ENCODE measurements at regions not wholly inside any gene's neighbourhood (a gene's known extent, or its start where the extent isn't known, plus 50 kb on each side); places are given as distances from the start of the nearest gene placed in this dataset.

DNA sequence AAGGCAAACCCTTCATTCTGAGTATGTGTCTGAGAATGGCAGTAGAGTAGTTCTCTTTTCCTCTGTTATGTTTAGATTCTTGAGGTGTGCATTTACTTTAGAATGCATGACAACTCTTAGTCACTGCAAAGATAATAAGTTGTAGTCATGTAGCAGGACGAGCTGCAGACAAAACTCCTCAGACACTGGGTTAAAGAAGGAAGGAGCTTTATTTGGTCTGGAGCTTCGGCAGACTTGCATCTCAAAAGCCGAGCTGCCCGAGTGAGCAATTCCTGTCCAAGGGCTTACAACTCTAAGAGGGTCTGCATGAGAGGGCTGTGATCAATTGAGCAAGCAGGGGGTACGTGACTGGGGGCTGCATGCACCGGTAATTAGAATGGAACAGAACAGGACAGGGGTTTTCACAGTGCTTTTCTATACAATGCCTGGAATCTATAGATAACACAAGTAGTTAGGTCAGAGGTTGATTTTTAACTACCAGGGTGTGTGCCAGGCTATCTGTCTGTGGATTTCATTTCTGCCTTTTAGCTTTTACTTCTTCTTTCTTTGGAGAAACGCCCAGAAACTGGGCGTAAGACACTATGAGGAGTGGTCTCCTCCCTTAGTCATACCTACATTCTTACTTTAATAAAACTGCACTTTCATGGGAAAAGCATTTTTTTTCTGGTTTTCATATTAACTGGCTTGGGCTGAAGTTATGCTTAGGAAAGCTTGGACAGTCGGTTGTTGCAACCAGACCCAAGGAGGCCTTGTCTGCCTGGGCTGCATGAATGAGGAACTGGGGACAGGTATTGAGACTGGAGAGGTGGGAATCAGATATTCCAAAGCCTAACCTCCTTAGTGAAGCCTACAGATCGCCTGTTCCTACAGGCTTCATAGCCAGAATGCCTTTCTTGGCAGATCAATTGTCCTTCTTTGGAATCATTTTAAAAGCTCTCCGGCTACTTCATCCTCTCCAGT lies 115.1 kb downstream of the RHOU start:
- H3K27ac Mint-ChIP-seq (ENCODE audit: unreplicated experiment): no peak overlapping the region

DNA sequence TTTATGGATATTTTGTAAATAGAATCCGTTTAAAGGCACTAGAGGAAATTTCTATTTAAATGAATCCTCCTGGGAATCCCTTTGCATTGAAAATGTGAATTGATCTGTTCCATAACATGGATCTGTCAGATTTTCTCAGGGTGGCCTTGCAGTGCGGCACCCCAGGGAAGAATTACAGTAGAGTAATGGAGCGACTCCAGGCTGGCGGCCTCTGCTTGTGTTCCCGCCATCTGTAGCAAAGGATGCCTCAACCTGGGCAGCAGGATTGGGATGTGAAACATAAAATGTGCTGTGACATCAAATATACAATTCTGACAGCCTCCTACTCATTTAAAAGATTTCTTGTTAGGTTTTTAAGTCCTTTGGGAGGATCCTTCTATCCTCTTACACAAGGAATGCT lies 115.9 kb downstream of the RHOU start:
- no peaks in the 10 kb centered on the region for H3K36me3 Mint-ChIP-seq (ENCODE audit: low read depth)
- no peak overlapping the region for H3K27ac Mint-ChIP-seq (ENCODE audit: unreplicated experiment)
- H3K4me3 Mint-ChIP-seq: no peak overlapping the region
- peaks cover 3% of the 10 kb centered on the region for H3K9me3 Mint-ChIP-seq
- H3K4me1 Mint-ChIP-seq: peaks cover 5% of the 10 kb centered on the region
- H3K27me3 Mint-ChIP-seq (ENCODE audit: low read depth): no peaks in the 10 kb centered on the region
- TF ChIP-seq, protein P1, sequence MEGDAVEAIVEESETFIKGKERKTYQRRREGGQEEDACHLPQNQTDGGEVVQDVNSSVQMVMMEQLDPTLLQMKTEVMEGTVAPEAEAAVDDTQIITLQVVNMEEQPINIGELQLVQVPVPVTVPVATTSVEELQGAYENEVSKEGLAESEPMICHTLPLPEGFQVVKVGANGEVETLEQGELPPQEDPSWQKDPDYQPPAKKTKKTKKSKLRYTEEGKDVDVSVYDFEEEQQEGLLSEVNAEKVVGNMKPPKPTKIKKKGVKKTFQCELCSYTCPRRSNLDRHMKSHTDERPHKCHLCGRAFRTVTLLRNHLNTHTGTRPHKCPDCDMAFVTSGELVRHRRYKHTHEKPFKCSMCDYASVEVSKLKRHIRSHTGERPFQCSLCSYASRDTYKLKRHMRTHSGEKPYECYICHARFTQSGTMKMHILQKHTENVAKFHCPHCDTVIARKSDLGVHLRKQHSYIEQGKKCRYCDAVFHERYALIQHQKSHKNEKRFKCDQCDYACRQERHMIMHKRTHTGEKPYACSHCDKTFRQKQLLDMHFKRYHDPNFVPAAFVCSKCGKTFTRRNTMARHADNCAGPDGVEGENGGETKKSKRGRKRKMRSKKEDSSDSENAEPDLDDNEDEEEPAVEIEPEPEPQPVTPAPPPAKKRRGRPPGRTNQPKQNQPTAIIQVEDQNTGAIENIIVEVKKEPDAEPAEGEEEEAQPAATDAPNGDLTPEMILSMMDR (conservative IDR thresholded peaks at IDR 0.05): no peak
- no peak for DNase-seq (ENCODE audit: low read depth, low spot score)

More for the DNA sequence above, 115.1 kb downstream of the RHOU start:
- Mint-ChIP-seq H3K4me3 (no peak overlapping the region), H3K9me3 (no peaks in the 10 kb centered on the region), H3K27me3 (ENCODE audit: low read depth) (no peaks in the 10 kb centered on the region), H3K36me3 (ENCODE audit: low read depth) (no peaks in the 10 kb centered on the region), H3K4me1 (peaks cover 5% of the 10 kb centered on the region)
- TF ChIP-seq, protein P1 (conservative IDR thresholded peaks at IDR 0.05): no peak
- DNase-seq (ENCODE audit: low read depth, low spot score): no peak

DNA sequence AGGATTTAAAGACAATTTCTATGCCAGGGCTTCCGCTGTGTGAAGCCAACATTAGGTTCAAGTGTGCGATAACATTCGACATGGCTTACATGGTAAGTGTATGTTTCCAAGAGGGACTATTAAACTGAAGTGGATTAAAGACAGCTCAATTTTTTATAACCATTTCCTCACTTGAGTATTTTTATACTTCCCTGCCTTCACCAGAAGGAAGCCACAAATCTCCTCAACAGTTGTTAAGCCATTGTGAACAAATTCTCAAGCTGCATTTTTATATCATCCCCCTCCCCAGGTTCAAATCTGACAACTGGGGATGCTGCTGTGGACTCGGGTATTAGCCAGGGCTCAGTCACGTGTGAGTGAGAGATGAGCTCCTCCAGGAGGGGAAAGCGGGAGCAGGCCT lies 116.3 kb downstream of the RHOU start:
- H3K27me3 Mint-ChIP-seq (ENCODE audit: low read depth): no peaks in the 10 kb centered on the region
- H3K9me3 Mint-ChIP-seq: peaks cover 3% of the 10 kb centered on the region
- H3K4me1 Mint-ChIP-seq: peaks cover 5% of the 10 kb centered on the region
- H3K27ac Mint-ChIP-seq (ENCODE audit: unreplicated experiment): no peak overlapping the region
- DNase-seq (ENCODE audit: low read depth, low spot score): no peak
- no peak overlapping the region for H3K4me3 Mint-ChIP-seq
- H3K36me3 Mint-ChIP-seq (ENCODE audit: low read depth): no peaks in the 10 kb centered on the region
- TF ChIP-seq, protein P1 (conservative IDR thresholded peaks at IDR 0.05): no peak

DNA sequence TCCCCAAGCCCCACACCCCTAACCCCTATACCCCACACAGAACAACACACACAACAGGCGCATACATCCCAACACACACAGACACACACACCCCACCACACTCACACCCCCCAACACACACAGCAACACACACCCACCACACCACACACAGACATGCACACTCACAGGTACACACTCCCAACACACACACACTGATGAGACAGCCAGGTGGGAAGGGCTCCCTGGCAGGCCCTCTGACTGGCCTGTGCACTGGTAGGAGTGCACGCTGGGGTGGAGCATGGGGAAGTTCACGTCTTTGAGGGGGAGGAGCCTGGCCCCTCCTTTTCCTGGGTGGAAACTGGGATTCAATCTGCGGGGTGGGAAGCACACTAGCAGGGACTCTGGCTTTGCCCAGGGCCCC lies 116.7 kb downstream of the RHOU start:
- Mint-ChIP-seq H3K36me3 (ENCODE audit: low read depth) (no peaks in the 10 kb centered on the region), H3K9me3 (peaks cover 3% of the 10 kb centered on the region), H3K27ac (ENCODE audit: unreplicated experiment) (no peak overlapping the region), H3K4me3 (no peak overlapping the region), H3K4me1 (peaks cover 5% of the 10 kb centered on the region), H3K27me3 (ENCODE audit: low read depth) (no peaks in the 10 kb centered on the region)
- no peak for DNase-seq (ENCODE audit: low read depth, low spot score)
- TF ChIP-seq, protein P1 (conservative IDR thresholded peaks at IDR 0.05): no peak

DNA sequence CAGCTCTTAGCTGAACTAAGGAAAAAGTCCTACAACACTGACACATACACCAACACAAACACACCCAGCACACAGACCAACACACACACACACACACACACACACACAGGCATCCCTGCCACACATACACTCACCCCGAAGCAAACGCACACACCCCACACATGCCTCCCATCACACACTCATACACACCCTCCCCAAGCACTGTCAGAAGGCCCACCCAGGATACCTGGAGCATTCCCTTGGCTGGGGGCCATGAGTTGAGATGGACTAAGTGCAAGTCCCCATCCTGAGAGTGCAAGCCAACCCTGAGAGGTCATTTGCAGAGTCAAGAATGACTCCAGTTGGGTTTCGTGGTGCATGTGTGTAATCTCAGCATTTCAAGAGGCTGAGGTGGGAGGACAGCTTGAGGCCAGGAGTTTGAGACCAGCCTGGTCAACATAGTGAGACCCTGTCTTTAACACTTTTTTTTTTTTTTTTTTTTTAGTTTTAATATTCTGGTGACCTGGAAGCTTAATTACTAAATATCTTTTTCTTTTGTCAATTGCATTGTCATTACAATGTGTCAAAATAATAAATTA lies 117.3 kb downstream of the RHOU start:
- no peak for DNase-seq (ENCODE audit: low read depth, low spot score)
- no peak overlapping the region for H3K4me3 Mint-ChIP-seq
- peaks cover 5% of the 10 kb centered on the region for H3K4me1 Mint-ChIP-seq
- TF ChIP-seq, protein P1 (conservative IDR thresholded peaks at IDR 0.05): no peak
- no peaks in the 10 kb centered on the region for H3K36me3 Mint-ChIP-seq (ENCODE audit: low read depth)
- H3K27ac Mint-ChIP-seq (ENCODE audit: unreplicated experiment): peak overlapping the region; percentile 30
- no peaks in the 10 kb centered on the region for H3K27me3 Mint-ChIP-seq (ENCODE audit: low read depth)
- H3K9me3 Mint-ChIP-seq: peaks cover 3% of the 10 kb centered on the region

Data from neural crest cell (in vitro differentiated cells).